Coronary artery (tissue), 2 donors: ENCODE measurements at regions not wholly inside any gene's neighbourhood (a gene's known extent, or its start where the extent isn't known, plus 50 kb on each side); places are given as distances from the start of the nearest gene placed in this dataset.
"Not testable (repeated sequence)": the region's sequence is repeated elsewhere in the genome, so short reads cannot be mapped to it uniquely, and the experiment has no call there.

Source experiments
- DNase-seq: peaks from one replicate; pipeline ENCODE4 v3.0.0-alpha.2; 2017; ENCODE audit warnings: low spot score
- H3K27ac ChIP-seq, 2 donors: fragments of 200-600 bp; sonication (generic); one replicate each; pipeline ENCODE4 v1.5.1; 2016 to 2019
- H3K4me3 ChIP-seq: fragments of 200-600 bp; sonication (generic); 2 replicates; pipeline ENCODE4 v1.5.1; 2016; ENCODE audit warnings: mild to moderate bottlenecking, moderate library complexity
- TF ChIP-seq, protein P1 (sequence below): fragments of 200-600 bp; sonication (generic); IDR thresholded peaks from one replicate; pipeline ENCODE4 v1.5.1; 2019; ENCODE audit warnings: antibody characterized with exemption

DNA sequence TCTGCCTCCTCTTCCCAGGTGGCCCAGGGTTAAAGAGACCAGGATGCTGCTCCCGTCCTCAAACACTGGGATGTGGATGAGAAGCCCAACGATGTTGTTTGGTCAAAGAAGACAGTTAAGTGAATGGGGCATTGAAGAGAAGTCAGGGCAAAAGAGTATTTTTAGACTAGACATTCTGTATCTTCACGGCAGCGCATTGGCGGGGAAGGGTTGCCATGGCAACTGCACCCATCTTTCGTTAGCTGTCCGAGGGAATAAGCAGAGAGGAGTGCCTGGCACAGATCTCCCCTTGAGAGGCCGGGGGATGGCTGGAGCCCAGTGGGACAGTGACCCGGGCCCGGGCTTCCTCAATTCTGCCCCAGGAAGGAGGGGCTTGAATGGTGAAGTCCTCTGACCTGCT, 56.4 kb upstream of the GPR31 start:
- Histone ChIP-seq H3K4me3 (no peak overlapping the region), H3K27ac (no peak overlapping the region)
- peak; percentile 28 for DNase-seq
- TF ChIP-seq, protein P1, sequence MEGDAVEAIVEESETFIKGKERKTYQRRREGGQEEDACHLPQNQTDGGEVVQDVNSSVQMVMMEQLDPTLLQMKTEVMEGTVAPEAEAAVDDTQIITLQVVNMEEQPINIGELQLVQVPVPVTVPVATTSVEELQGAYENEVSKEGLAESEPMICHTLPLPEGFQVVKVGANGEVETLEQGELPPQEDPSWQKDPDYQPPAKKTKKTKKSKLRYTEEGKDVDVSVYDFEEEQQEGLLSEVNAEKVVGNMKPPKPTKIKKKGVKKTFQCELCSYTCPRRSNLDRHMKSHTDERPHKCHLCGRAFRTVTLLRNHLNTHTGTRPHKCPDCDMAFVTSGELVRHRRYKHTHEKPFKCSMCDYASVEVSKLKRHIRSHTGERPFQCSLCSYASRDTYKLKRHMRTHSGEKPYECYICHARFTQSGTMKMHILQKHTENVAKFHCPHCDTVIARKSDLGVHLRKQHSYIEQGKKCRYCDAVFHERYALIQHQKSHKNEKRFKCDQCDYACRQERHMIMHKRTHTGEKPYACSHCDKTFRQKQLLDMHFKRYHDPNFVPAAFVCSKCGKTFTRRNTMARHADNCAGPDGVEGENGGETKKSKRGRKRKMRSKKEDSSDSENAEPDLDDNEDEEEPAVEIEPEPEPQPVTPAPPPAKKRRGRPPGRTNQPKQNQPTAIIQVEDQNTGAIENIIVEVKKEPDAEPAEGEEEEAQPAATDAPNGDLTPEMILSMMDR, result no peak

DNA sequence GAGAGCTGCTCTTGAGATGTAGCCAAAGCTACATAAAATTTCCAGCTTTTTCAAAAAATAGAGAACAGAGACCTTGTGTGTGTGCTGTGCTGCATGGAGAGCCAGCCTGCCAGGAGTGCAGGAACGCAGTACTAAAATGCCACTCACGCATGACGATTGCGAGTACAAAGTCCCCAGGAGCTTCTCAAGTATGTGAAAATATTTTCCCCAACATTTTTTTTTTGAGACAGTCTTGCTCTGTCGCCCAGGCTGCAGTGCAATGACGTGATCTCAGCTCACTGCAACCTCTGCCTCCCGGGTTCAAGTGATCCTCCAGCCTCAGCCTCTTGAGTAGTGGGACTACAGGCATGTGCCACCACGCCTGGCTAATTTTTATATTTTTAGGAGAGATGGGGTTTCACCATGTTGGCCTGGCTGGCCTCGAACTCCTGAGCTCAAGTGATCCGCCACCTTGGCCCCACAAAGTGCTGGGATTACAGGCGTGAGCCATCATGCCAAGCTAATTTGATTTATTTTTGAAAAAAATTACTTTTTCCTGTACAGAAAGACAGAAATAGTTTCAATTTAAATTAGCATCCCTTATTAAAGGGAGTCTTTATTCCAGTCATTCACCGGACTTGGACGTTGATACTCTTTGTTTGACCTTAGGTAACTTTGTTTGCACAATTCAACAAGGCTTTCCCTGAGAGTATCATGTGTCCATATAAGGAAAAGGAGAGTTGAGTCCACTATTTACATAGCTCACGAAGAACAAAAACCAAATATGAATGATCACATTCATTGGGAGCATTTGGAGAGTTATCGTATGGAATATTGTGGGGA, 57.9 kb upstream of the GPR31 start:
- H3K4me3 ChIP-seq, DNase-seq, H3K27ac ChIP-seq: not testable (repeated sequence)

DNA sequence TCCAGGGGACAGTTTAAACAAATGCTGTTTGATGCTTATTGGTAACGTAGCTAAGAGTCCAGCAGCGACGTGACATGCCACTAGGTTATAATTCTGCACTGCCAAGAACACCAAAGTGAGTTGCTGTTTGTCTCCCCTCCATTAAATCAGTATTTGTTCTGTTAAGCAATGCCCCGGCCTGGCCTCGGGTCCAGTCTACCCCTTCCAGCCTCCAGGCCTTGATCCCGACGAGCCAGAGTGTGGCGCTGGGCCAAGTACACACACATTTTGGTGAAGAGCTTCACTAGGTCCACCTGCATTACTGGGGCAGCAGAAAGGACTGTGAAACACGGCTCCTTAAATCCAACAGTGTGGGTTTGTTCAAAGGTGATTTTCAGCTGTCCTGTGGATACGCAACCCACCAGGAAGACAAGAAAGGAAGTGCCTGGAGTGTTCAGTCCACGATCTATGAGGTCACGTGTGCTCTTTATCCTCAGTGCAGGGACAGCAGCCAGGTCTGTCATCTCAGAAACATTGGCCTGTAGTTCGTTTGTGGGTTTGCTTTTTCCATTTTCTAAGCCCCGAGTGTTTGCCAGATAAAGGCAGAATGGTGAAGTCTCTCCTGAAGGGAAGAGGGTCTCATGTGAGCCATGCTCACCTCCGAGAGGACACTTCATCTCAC, 58.7 kb upstream of the GPR31 start:
- H3K4me3 ChIP-seq, H3K27ac ChIP-seq: not testable (repeated sequence)
- peak; percentile 14 for DNase-seq

DNA sequence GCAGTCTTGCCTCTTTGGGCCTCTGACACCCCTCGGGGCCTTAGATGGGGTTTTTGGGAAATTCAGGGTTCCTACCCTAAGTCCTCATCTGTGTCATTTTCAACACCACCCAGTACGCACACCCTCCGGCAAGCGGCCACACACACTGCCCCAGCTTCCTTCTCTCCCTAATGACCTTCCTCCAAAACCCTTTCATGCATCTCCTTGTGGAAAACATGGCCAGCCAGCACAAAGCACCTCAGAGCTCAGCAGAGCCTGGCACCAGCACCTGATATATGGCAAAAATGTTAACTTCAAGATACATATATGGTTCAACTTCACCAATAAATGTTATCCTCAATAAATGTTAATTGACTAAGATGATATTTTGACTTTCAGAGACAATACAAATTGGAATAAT, 59.3 kb upstream of the GPR31 start:
- not testable (repeated sequence) for H3K4me3 ChIP-seq, H3K27ac ChIP-seq
- peak; percentile 16 for DNase-seq

DNA sequence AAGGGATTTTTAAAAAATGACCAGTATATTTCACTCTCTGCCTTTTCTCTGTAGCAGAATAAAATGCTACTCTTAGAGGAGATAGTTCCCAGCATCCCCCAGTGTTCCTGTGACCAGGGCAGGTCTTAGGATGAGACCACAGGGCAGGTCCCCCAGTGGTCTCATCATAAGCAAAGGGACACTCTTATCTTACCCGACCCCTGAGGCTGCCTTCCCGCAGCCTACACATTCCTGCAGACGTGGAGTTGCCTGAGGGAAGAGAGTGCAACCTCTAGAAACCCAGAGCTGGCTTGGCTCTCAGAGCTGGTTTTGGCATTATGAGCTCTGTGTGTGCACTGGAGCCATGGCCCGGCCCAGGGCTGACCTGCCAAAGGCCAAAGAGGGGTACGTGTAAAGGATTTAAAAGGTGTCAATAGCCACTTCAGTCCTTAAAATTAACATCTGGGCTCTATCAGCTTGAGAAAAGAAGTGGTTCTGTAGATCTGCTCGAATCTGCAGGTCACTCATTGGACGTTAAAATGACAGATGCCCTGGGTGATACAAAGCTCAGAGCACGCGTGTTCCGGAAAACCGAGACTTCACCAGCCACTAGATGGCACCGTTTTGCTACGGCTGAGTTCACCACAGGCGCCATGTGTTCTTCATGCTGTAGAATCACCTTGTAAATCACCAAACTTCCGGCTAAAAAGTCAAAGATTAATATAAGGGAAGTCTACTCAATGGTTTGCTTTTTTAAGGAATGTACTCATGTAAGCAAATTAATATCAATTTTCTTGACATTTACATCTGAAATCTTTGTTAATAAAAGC, 60.4 kb upstream of the GPR31 start:
- not testable (repeated sequence) for H3K27ac ChIP-seq, H3K4me3 ChIP-seq
- peak; percentile 16 for DNase-seq

DNA sequence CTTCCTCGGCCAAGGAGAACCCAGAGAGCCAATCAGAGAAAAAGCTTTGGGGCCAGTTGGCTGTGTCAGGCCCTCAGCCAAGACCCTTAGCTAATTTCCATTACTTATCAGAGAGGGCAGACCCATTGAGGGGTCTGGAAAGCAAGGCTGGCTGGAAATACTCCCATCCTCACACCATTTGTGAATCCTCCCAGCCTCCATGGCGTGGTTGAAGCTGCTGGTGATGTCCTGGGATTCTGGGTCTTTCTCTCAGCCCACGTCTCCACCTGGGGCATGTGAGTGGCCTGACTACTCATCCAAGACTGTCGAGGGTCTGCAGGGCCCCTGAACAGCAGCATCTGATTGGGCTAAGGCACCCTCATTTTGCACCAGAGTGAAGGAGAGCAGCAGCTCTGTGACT, 61.3 kb upstream of the GPR31 start:
- H3K27ac ChIP-seq, H3K4me3 ChIP-seq: not testable (repeated sequence)
- peak; percentile 54 for DNase-seq

DNA sequence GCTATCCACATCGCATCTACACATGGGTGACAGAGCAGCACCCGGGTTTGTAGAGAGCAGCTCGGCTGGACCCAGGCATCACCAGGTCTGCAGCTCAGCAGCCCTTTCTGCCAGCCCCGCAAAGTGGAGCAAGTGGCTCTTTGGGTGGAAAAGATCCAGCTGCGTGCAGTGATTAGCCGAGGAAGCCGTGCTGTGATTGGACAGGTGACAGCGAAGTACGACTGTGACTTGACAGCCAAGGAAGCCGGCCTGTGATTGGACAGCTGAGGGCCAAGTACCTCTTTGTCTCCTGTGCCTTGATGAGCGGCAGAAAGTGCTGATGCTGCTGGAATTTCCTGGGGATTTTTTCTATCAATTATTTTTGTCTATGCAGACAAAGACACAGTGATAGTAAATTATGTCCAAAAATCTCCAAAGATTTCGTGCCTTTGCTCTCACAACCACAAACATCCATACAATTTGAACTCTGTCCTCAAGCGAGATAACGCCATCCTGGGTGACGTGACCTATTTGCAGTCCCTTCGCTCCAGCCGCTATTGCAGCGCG, 62.3 kb upstream of the GPR31 start:
- Histone ChIP-seq H3K27ac (no peak overlapping the region), H3K4me3 (no peak overlapping the region)
- peak; percentile 49 for DNase-seq
- TF ChIP-seq, protein P1, result no peak

DNA sequence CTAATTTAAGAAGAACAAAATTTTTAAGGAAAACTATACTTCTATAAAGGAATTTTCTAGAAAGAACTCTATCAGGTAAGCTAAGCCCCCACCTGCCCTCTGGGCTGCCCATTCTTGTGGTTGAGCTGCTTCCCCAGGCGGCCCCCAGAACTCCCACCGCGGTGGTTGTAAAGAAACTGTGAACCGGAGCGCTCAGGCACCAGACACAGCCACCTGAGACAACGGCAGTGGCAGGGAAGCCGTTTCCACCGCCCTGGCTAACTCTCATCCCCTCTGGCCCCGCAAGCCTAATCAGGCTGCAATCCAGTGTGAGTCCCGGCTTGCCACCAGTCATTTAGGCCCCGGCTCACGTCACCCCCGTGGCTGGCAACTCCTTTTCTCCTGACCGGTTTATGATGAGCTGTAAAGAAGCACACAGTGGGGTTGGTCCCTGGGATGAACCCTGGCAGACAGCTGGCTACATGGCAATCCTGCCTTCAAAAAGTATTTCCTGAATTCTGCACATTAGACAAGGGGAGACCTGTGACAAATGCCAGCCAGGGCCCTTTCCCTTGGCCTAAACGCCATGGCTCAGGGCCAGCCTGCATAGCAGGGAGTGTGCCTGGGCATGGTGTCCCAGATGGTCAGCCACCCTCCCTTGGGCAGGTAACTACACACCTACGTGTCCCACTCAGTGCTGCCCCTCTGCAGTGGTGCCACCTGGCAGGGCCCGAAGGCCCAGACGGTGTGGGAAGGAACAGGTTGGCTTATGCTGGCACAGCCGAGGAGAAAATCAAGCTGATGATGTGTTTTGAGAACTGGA, 63.8 kb upstream of the GPR31 start:
- Histone ChIP-seq H3K4me3 (no peak overlapping the region), H3K27ac (no peak overlapping the region)
- TF ChIP-seq, protein P1, result no peak
- DNase-seq, result peak; percentile 31

DNA sequence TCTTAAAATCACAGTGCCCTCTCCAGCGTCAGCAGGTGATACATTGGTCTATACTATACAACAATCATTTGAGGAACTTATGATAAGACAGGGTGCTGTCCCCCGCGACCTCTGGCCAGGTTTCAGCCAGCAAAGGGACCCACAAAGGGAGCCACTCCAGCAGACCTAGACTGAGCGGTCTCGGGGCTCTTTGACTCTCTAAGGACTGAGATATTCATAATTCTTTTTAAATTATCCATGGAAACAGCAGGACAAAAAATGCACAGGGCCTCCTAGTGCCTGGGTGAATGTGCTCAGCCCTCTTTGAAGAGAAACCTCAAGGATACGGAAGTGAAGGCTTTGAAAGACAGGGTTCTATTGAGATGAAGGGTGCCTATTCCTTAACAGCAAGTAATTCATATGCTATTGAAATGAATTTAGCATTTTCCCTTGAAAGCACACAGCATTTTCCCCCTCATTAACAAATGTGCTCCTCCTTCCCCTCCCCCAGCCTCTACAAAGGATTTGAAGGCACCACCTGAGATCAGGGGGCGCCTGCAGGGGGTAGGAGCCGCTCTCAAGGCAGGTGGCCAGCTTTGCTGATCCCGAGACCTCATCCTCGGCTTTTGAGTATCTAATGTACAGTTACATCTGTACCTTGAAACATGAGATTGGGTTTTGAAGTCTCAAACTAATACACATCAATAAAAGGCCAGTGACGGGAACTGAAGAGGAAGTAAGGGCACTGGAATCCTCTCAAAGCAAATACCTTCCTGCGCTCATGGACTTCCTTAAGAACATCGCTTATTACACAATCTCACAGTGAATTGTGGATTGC, 65.3 kb upstream of the UNC93A start:
- not testable (repeated sequence) for H3K27ac ChIP-seq, DNase-seq, H3K4me3 ChIP-seq
